ENCODE measurements at regions not wholly inside any gene's neighbourhood (a gene's known extent, or its start where the extent isn't known, plus 50 kb on each side); places are given as distances from the start of the nearest gene placed in this dataset.

DNA sequence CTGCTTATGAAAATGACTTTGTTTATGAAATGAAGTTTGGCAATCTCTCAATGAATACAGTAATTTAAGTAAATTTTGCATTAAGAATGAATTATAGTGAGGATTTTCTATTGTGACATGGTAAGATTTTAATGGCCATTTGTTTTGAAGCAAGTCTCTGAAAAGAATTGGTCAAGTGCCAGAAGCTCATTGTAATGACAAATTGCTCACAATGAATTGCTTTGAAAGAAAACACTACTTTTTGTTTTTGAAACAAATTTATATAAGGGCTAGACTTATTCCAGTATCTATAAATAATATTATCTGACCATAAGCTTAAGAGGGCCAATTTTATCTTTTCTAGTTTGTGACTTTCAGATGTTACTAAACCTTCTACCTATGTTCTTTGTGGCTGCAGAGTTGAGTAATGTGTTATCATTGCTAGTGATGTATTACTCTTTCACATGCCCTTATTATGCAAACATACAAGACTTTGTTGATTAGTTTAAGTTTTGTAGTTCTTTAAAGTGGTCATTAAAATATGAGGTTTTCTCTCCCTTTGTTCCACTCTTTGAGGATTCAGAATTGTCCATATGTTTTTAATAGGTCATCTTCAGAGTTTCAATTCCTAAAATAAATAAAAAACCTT is 93.0 kb upstream of the ZNF608 start:
- DNase-seq (ENCODE audit: low read depth) = peak; percentile 89

GRCh38 chr5:124841829-124842712 is 95.6 kb upstream of the ZNF608 start:
- DNase-seq (ENCODE audit: low read depth) = peak; percentile 62

- no peak for DNase-seq (ENCODE audit: low read depth)
These were observed 96.5 kb upstream of the ZNF608 start for GRCh38 chr5:124842725-124843595.

- no peak for DNase-seq (ENCODE audit: low read depth)
These were observed 97.1 kb upstream of the ZNF608 start for GRCh38 chr5:124843596-124843899.

DNA sequence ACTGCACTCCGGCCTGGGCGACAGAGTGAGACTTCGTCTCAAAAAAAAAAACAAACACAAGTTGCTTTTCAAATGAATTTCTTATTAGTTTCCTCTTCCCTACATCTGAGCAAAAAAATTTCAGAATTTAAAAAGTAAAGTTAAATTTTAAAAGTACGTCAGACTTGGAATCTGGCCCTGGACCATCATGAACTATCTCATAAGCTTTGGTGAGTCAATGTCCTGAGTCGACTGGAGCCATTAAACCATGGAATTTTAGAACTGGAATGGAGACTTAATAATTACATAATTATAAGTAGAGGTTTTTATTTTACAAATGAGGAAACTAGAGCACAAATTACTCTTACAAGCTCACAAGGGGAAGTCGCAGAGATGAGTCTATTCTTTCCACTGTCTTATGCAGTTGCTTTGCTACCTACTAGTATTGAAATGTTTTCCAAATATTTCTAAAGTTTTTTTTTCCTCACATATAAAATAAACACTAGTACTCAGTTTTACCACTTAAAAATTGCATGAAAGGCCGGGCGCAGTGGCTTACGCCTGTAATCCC is 98.0 kb upstream of the ZNF608 start:
- no peak for DNase-seq (ENCODE audit: low read depth)

- DNase-seq (ENCODE audit: low read depth) = no peak
These were observed 101.5 kb upstream of the ZNF608 start for GRCh38 chr5:124847907-124848306.

DNA sequence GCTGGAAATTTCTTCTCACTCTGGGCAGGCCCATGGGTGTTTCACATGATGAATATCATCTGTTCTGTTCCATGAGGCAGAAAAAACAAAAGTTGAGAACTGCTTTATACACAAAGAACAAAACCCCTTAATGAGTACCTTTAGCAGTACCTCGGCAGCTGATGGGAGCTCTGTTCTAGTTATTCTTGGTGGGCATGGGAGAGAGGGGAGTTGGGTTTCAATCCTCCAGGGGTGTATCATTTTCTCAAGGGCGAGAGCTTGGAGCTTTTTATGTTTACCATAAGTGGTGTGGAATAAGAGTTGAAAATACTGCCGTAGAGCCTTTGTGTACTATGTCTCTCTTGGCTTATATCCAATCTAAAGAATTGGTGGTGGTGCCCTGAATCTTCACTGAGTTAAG is 103.3 kb upstream of the ZNF608 start:
- no peak for DNase-seq (ENCODE audit: low read depth)

DNA sequence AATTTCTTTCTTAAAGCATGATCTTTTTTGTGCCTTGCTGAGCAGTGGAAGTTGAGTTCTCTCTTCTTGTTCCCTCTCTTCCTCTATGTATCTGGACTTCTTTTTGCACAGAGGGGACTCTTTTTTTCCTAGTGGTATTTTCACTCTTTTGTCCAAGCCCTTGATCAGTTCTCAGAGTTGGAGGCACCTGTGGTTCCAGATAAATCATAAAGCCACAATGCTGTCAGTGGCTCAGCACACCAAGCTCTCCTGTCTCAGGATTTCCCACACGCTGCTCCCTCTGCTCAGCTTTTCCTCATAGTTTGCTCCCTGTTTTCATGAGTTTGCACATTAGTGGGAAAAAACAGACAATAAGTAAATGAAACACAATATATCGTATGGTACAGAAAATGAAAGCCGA is 110.3 kb upstream of the ZNF608 start:
- DNase-seq (ENCODE audit: low read depth) = no peak

GRCh38 chr5:124858612-124859011 is 112.2 kb upstream of the ZNF608 start:
- no peak for DNase-seq (ENCODE audit: low read depth)

GRCh38 chr5:124859027-124859426 is 112.6 kb upstream of the ZNF608 start:
- DNase-seq (ENCODE audit: low read depth) = no peak

DNA sequence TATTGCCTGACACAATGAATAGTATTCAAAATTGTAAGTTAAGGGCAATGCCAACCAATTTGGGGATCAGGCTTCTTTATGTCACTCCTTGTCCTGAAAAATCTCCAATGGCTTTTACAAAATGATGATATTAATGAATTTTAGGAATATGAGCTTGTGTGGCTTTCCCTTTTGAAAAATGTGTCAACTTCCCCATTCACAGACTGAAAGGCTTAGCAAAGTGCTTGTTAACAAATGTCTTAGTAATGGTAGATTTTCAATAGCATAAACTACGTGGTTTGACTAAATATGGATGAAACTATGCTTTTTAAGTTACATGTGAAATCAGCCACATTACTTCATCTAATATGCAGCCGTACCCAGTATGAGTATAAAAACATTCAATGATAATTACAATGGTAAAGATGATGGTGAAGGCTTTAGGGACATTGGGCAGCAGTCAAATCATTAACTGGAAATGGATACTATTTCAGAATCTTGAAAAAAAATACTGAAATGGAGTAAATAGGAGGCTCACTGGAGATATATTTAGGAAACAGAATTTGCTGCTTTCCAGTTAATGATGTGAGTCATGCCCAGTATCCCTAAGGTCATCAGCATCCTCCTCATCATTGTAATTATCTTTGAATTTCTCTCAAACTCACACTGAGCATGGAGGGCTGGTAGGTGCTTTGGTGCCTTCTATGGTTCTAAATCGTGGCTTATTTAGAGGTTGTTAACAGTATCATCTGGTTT is 113.3 kb upstream of the ZNF608 start:
- no peak for DNase-seq (ENCODE audit: low read depth)

GRCh38 chr5:124860291-124860655 is 113.8 kb upstream of the ZNF608 start:
- DNase-seq (ENCODE audit: low read depth) = no peak

GRCh38 chr5:124865066-124865465 is 118.6 kb upstream of the ZNF608 start:
- DNase-seq (ENCODE audit: low read depth) = no peak

DNA sequence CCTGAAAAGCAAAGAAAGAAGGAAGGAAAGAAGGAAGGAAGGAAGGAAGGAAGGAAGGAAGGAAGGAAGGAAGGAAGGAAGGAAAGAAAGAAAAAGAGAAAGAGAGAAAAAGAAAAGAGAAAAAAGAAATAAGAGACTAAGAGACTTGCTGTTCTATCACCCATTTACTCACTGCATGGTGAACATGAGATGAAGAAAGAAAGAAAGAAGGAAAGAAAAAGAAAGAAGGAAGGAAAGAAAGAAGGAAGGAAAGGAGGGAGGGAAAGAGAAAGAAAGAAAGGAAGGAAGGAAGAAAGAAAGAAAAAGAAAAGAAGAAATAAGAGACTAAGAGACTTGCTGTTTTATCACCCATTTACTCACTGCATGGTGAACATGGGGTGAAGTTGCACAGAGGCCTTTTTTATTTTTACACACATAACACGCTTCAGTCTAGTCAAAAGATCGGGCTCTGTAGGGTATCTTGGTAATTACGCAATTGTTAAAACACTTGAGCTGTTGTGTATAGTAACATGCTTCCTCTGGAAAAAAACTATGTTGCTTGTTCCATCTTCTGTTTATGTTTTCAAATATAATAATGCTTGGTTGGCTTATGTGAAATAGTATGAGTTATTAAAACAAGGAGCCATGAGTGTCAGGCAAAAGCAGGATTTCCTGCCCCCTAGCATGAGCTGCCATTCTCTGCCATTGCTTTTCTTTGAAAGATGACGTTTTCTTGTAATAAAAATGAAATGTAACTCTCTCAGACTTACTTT is 119.3 kb upstream of the ZNF608 start:
- peak; percentile 49 for DNase-seq (ENCODE audit: low read depth)

GRCh38 chr5:124866355-124867136 is 120.1 kb upstream of the ZNF608 start:
- no peak for DNase-seq (ENCODE audit: low read depth)

- peak; percentile 80 for DNase-seq (ENCODE audit: low read depth)
These were observed 120.8 kb upstream of the ZNF608 start for GRCh38 chr5:124867137-124867704.

- no peak for DNase-seq (ENCODE audit: low read depth)
These were observed 122.2 kb upstream of the ZNF608 start for GRCh38 chr5:124868676-124869075.

DNA sequence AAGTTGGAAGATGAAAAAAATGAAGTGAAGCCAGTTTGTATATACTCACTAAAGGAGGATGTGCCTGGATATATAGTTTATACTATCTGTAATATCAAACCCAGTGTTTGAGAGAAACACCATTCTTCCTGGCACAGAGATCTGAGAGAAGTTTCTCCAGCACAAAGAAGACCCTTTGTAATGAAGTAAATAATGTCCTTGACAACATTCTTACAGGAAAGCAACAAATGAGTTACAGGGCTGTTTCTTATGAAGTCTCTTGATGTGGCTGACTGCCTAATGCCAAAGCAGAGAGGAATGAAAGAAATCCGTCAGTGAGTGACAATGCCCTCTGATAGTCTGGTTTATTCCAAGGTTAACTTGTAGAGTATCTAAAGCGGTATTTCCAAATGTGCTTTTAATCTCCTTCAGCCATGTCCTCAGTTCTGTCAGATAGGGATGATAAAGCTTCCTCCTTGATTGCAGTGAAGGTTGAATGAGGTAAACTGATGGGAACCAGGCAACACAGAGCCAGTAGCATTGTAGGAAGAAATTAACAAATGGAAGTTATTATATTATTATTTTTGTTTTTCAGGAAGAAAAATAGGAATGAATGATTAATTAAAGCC is 123.1 kb upstream of the ZNF608 start:
- DNase-seq (ENCODE audit: low read depth) = peak; percentile 62

- DNase-seq (ENCODE audit: low read depth) = peak; percentile 22
These were observed 123.6 kb upstream of the ZNF608 start for GRCh38 chr5:124870070-124870469.

Measured in amniotic epithelial cell (primary cell).